Activated T-cell treated with anti-CD3 and anti-CD28 coated beads, Interleukin-2, amount 50 U/mL, for 72 hours (primary cell): ENCODE measurements at regions not wholly inside any gene's neighbourhood (a gene's known extent, or its start where the extent isn't known, plus 50 kb on each side); places are given as distances from the start of the nearest gene placed in this dataset.

ENCODE experiments used
- ATAC-seq, 2 donors: fragments of 150-1000 bp; cut with Tn5 transposase; replicated peaks in 1 of 2; 2 replicates each; pipeline ENCODE4 v1.10.0; 2021; ENCODE audit warnings: moderate library complexity in 2 of 2, mild to moderate bottlenecking in 1 of 2
- DNase-seq, 2 donors: peaks; one replicate each; pipeline ENCODE4 v3.0.0; 2021 to 2022; ENCODE audit warnings: mixed read lengths in 1 of 2
- H3K27ac Mint-ChIP-seq: one replicate; pipeline ENCODE4 v1.8.0; 2022; ENCODE audit warnings: mild to moderate bottlenecking, moderate library complexity, mixed read lengths
- H3K27me3 Mint-ChIP-seq: one replicate; pipeline ENCODE4 v1.8.0; 2022; ENCODE audit warnings: low read depth, mixed read lengths
- H3K36me3 Mint-ChIP-seq, 2 donors: one replicate each; pipeline ENCODE4 v1.8.0; 2022; ENCODE audit warnings: mixed read lengths in 2 of 2, mild to moderate bottlenecking in 1 of 2; ENCODE audit not compliant: insufficient read depth in 2 of 2
- H3K4me1 Mint-ChIP-seq: one replicate; pipeline ENCODE4 v1.8.0; 2022; ENCODE audit warnings: low read depth, mixed read lengths
- H3K4me3 Mint-ChIP-seq, 2 donors: one replicate each; pipeline ENCODE4 v1.8.0; 2022; ENCODE audit warnings: mild to moderate bottlenecking in 2 of 2, mixed read lengths in 2 of 2, moderate library complexity in 2 of 2
- H3K9me3 Mint-ChIP-seq, 2 donors: one replicate each; pipeline ENCODE4 v1.8.0; 2022; ENCODE audit warnings: mixed read lengths in 2 of 2

DNA sequence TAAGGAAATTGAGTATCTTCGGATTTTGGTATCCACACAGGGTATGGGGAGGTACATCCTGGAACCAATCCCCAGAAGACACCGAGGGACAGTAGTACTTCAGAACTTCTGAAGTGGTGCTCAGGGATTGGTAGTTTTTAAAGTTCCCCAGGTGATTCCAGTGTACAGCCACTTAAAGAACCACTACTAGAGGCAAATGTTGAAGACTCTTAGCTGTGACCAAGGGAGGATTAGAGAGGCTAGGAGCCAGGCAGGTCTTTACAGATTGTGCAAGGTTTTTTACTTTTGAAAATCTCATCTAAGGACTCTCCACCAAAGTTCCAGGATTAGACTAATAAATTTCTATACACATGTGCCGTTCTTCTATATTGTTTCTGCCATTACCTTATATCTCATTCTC is 52.9 kb upstream of the GLS start:
- no peak overlapping the region for H3K4me3 Mint-ChIP-seq
- H3K36me3 Mint-ChIP-seq, result no peaks in the 10 kb centered on the region
- H3K27ac Mint-ChIP-seq, result no peak overlapping the region
- peaks cover 2 to 5% of the 10 kb centered on the region in 2 donors for H3K9me3 Mint-ChIP-seq
- DNase-seq (no peak), ATAC-seq (no peak)
- no peaks in the 10 kb centered on the region for H3K27me3 Mint-ChIP-seq
- no peaks in the 10 kb centered on the region for H3K4me1 Mint-ChIP-seq

DNA sequence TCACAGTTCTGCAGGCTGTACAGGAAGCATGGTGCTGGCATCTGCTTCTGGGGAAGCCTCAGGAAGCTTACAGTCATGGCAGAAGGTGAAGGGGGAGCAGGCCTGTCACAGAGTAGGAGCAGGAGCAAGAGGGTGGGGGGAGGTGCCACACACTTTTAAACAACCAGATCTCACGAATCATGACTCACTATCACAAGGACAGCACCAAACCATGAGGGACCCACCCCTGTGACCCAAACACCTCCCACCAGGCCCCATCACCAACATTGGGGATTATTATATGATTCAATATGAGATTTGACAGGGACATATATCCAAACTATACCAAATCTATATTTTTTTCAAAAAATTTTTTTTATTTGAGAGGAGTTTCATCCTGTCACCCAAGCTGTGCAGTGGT is 51.0 kb upstream of the GLS start:
- no peak overlapping the region for H3K4me3 Mint-ChIP-seq
- no peaks in the 10 kb centered on the region for H3K36me3 Mint-ChIP-seq
- H3K4me1 Mint-ChIP-seq, result no peaks in the 10 kb centered on the region
- ATAC-seq (no peak), DNase-seq (no peak)
- peaks cover 0 to 5% of the 10 kb centered on the region in 2 donors for H3K9me3 Mint-ChIP-seq
- peaks cover 2% of the 10 kb centered on the region for H3K27me3 Mint-ChIP-seq
- H3K27ac Mint-ChIP-seq, result no peak overlapping the region
